B cell (primary cell): ENCODE measurements at regions not wholly inside any gene's neighbourhood (a gene's known extent, or its start where the extent isn't known, plus 50 kb on each side); places are given as distances from the start of the nearest gene placed in this dataset.

Experiments used
- CTCF ChIP-seq: fragments of 200-600 bp; IDR thresholded peaks from one replicate; pipeline ENCODE4 v1.8.0; 2022; ENCODE audit warnings: antibody characterized with exemption, mild to moderate bottlenecking
- EZH2 ChIP-seq: IDR thresholded peaks from 2 replicates; pipeline ENCODE4 v1.6.1; 2012; ENCODE audit warnings: borderline replicate concordance, low read depth, mild to moderate bottlenecking, moderate library complexity, low read length; ENCODE audit not compliant: insufficient read depth, poor library complexity, severe bottlenecking

GRCh38 chr16:82361885-82362284, 191.9 kb upstream of the MPHOSPH6 start:
- TF ChIP-seq CTCF (no peak), EZH2 (no peak)
